CD14-positive monocyte (primary cell): ENCODE measurements at regions not wholly inside any gene's neighbourhood (a gene's known extent, or its start where the extent isn't known, plus 50 kb on each side); places are given as distances from the start of the nearest gene placed in this dataset.
A peak's percentile ranks its signal among the peaks of the same experiment; 100 is the strongest.

Experiments used
- DNase-seq, 3 donors: peaks; one replicate each; pipeline ENCODE4 v3.0.0-alpha.2; 2011 to 2022
- H2AFZ ChIP-seq: 2 replicates; pipeline ENCODE4 v1.6.0; 2012; ENCODE audit warnings: mild to moderate bottlenecking, low read depth, low read length, inconsistent platforms; ENCODE audit not compliant: insufficient read depth, poor library complexity, severe bottlenecking
- H3K27ac ChIP-seq, 2 donors: 1 replicate in 1 of 2; 2 replicates in 1 of 2; pipeline ENCODE4 v1.5.1; 2012 to 2013; ENCODE audit warnings: low read length in 2 of 2, control low read depth in 1 of 2, inconsistent platforms in 1 of 2, low read depth in 1 of 2, mild to moderate bottlenecking in 1 of 2
- H3K27me3 ChIP-seq, 2 donors: one replicate each; pipeline versions ENCODE4 v1.6.0 to v1.6.1; 2011 to 2013; ENCODE audit warnings: low read length in 2 of 2; ENCODE audit not compliant: control insufficient read depth in 2 of 2, insufficient read depth in 2 of 2
- H3K36me3 ChIP-seq, 2 donors: replicated peaks in 1 of 2; 1 replicate in 1 of 2; 2 replicates in 1 of 2; pipeline versions ENCODE4 v1.5.1 to v1.6.1; 2012 to 2013; ENCODE audit warnings: low read length in 2 of 2, control low read depth in 1 of 2, inconsistent platforms in 1 of 2, mild to moderate bottlenecking in 1 of 2; ENCODE audit not compliant: insufficient read depth in 2 of 2, control insufficient read depth in 1 of 2
- H3K4me1 ChIP-seq, 2 donors: 1 replicate in 1 of 2; 2 replicates in 1 of 2; pipeline versions ENCODE4 v1.5.1 to v1.6.1; 2012 to 2013; ENCODE audit warnings: low read length in 2 of 2, control low read depth in 1 of 2, inconsistent platforms in 1 of 2, mild to moderate bottlenecking in 1 of 2, moderate library complexity in 1 of 2; ENCODE audit not compliant: insufficient read depth in 2 of 2, control insufficient read depth in 1 of 2
- H3K4me2 ChIP-seq: replicated peaks from 2 replicates; pipeline ENCODE3; 2012; ENCODE audit warnings: low read length, moderate library complexity, mild to moderate bottlenecking; ENCODE audit not compliant: poor library complexity, severe bottlenecking; ENCODE audit errors: extremely low read depth
- H3K4me3 ChIP-seq, 3 experiments: fragments of 200-600 bp in 1 of 3; sonication (generic) in 1 of 3; replicated peaks in 1 of 3; 1 replicate in 2 of 3; 2 replicates in 1 of 3; pipeline ENCODE4 v1.5.1; 2011 to 2013; ENCODE audit warnings: low read length in 3 of 3, mild to moderate bottlenecking in 3 of 3, control low read depth in 2 of 3, low read depth in 2 of 3, inconsistent platforms in 1 of 3, moderate library complexity in 1 of 3
- H3K79me2 ChIP-seq: 2 replicates; pipeline ENCODE4 v1.6.0; 2012; ENCODE audit warnings: mild to moderate bottlenecking, control low read depth, inconsistent platforms, low read length, moderate library complexity; ENCODE audit not compliant: insufficient read depth
- H3K9ac ChIP-seq: 2 replicates; pipeline ENCODE4 v1.6.0; 2017; ENCODE audit warnings: low read length, mild to moderate bottlenecking; ENCODE audit not compliant: insufficient read depth, poor library complexity, severe bottlenecking
- H3K9me3 ChIP-seq, 2 donors: replicated peaks in 1 of 2; 1 replicate in 1 of 2; 2 replicates in 1 of 2; pipeline versions ENCODE4 v1.5.1 to v1.6.1; 2012 to 2013; ENCODE audit warnings: low read length in 2 of 2, control low read depth in 1 of 2; ENCODE audit not compliant: control insufficient read depth in 1 of 2, insufficient read depth in 1 of 2
- H4K20me1 ChIP-seq: 2 replicates; pipeline ENCODE4 v1.6.0; 2012; ENCODE audit warnings: mild to moderate bottlenecking, low read length, control low read depth, moderate library complexity; ENCODE audit not compliant: insufficient read depth
- H3K27ac Mint-ChIP-seq, 7 donors: one replicate each; pipeline ENCODE4 v1.8.0; 2020; ENCODE audit warnings: mild to moderate bottlenecking in 7 of 7, mixed read lengths in 7 of 7, moderate library complexity in 6 of 7, inconsistent platforms in 2 of 7
- H3K27me3 Mint-ChIP-seq, 3 donors: one replicate each; pipeline ENCODE4 v1.8.0; 2021 to 2022; ENCODE audit warnings: low read depth in 3 of 3, mild to moderate bottlenecking in 3 of 3, mixed read lengths in 3 of 3, moderate library complexity in 3 of 3, inconsistent platforms in 1 of 3
- H3K36me3 Mint-ChIP-seq, 2 donors: one replicate each; pipeline ENCODE4 v1.8.0; 2020; ENCODE audit warnings: mixed read lengths in 2 of 2, inconsistent platforms in 1 of 2, mild to moderate bottlenecking in 1 of 2
- H3K4me1 Mint-ChIP-seq: one replicate; pipeline ENCODE4 v1.8.0; 2020; ENCODE audit warnings: mild to moderate bottlenecking, mixed read lengths
- H3K4me3 Mint-ChIP-seq, 2 donors: one replicate each; pipeline ENCODE4 v1.8.0; 2020; ENCODE audit warnings: mild to moderate bottlenecking in 2 of 2, mixed read lengths in 2 of 2, moderate library complexity in 1 of 2
- H3K9me3 Mint-ChIP-seq, 7 donors: one replicate each; pipeline ENCODE4 v1.8.0; 2020 to 2022; ENCODE audit warnings: mixed read lengths in 7 of 7, mild to moderate bottlenecking in 6 of 7, moderate library complexity in 6 of 7, inconsistent platforms in 2 of 7
- CTCF ChIP-seq: fragments of 200-600 bp; IDR thresholded peaks from one replicate; pipeline ENCODE4 v1.8.0; 2022; ENCODE audit warnings: antibody characterized with exemption, mild to moderate bottlenecking
- WGBS: methylation state at CpG from one replicate; pipeline ENCODE4 v1.1.5; 2013; ENCODE audit warnings: missing lambda C conversion rate; ENCODE audit not compliant: insufficient coverage; 5-methylcytosine and 5-hydroxymethylcytosine counted together
- intact Hi-C, 2 donors: fragments of 100-400 bp; cut with micrococcal nuclease; formaldehyde crosslinking; loops; one replicate each; pipeline versions ENCODE4 v1.15.0 to v1.15.1; 2023

- H3K4me1 ChIP-seq: no peaks in the 10 kb centered on the region
- no peaks in the 10 kb centered on the region for H4K20me1 ChIP-seq
- Mint-ChIP-seq H3K4me1 (peaks cover 3% of the 10 kb centered on the region), H3K27ac (no peak overlapping the region), H3K4me3 (peak overlapping the region in 1 of 2 donors; percentile 31), H3K9me3 (no peaks in the 10 kb centered on the region), H3K36me3 (no peaks in the 10 kb centered on the region), H3K27me3 (peaks cover 0 to 4% (median 2%) of the 10 kb centered on the region in 3 donors)
- 80% methylated on average over 1 of the region's 2 CpGs for WGBS
- H3K27ac ChIP-seq: no peak overlapping the region
- H3K27me3 ChIP-seq: no peaks in the 10 kb centered on the region
- H3K36me3 ChIP-seq: no peaks in the 10 kb centered on the region
- TF ChIP-seq CTCF: no peak
- intact Hi-C loops: no loop called here
- H3K9ac ChIP-seq: no peak overlapping the region
- no peak overlapping the region for H2AFZ ChIP-seq
- no peak overlapping the region for H3K4me3 ChIP-seq
- no peak for DNase-seq
- H3K79me2 ChIP-seq: no peaks in the 10 kb centered on the region
- no peaks in the 10 kb centered on the region for H3K9me3 ChIP-seq
- H3K4me2 ChIP-seq: no peak overlapping the region
Measured at GRCh38 chr7:142331941-142332340, 74.1 kb upstream of the PRSS58 start.

- Histone ChIP-seq H3K9me3 (no peaks in the 10 kb centered on the region), H4K20me1 (no peaks in the 10 kb centered on the region), H3K36me3 (no peaks in the 10 kb centered on the region), H3K4me2 (no peak overlapping the region), H3K79me2 (no peaks in the 10 kb centered on the region), H3K4me3 (no peak overlapping the region), H2AFZ (no peak overlapping the region), H3K27ac (no peak overlapping the region), H3K27me3 (no peaks in the 10 kb centered on the region), H3K4me1 (no peaks in the 10 kb centered on the region), H3K9ac (no peak overlapping the region)
- DNase-seq: no peak
- WGBS: 100% methylated on average over 4 of the region's 5 CpGs
- Mint-ChIP-seq H3K9me3 (no peaks in the 10 kb centered on the region), H3K4me1 (peaks cover 9% of the 10 kb centered on the region), H3K27ac (peak overlapping the region in 1 of 7 donors; percentile 37), H3K27me3 (peaks cover 2 to 4% (median 2%) of the 10 kb centered on the region in 3 donors), H3K36me3 (no peaks in the 10 kb centered on the region), H3K4me3 (no peak overlapping the region)
- no peak for TF ChIP-seq CTCF
- intact Hi-C loops: no loop called here
Measured at GRCh38 chr7:142329062-142329790, 71.4 kb upstream of the PRSS58 start.
